HG02588 (cell line): ENCODE measurements at regions not wholly inside any gene's neighbourhood (a gene's known extent, or its start where the extent isn't known, plus 50 kb on each side); places are given as distances from the start of the nearest gene placed in this dataset.

Experiments used
- ATAC-seq: cut with Tn5 transposase; IDR thresholded peaks from one replicate; pipeline ENCODE4 v1.9.1; 2021; ENCODE audit warnings: mild to moderate bottlenecking, moderate library complexity; ENCODE audit not compliant: unreplicated experiment

DNA sequence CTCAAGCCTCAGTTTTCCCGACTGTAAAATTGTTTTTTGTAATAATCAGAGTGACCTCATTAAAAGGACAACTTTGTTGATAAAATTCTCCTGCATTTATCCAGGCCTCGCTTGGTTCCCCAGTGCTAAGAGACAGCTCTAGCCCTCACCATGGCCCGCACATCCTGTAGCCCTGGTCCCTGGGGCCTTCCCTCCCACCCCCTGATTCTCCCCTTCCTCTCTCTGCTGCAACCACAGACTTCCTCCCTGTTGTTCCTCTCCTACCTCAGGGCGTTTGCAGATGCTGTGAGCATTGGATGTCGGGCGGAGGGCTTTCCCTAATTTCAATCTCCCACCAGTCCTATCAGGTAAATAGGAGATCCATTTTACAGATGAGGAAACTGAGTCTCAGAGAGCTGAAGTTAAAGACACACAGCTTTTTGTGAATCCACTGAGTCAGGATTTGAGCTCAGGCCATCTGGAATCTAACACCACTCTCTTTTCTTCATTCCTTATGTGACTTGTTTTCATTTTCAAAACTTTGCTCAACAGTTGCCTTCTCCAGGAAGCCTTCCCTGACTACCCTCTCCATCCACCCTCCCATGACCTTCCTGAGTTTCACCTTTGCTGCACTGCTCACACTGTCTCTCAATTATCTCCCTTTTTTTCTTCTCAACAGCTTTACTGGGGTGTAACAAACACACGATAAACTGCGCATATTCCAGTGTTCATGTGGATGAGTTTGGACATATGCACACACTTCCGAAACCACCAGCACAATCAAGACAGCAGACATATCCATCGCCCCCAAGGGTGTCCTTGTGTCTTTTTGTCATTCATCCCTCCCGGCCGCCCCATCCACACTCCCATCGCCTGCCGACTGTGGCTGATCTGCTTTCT, 107.1 kb downstream of the CEBPB start:
- no peak for ATAC-seq

DNA sequence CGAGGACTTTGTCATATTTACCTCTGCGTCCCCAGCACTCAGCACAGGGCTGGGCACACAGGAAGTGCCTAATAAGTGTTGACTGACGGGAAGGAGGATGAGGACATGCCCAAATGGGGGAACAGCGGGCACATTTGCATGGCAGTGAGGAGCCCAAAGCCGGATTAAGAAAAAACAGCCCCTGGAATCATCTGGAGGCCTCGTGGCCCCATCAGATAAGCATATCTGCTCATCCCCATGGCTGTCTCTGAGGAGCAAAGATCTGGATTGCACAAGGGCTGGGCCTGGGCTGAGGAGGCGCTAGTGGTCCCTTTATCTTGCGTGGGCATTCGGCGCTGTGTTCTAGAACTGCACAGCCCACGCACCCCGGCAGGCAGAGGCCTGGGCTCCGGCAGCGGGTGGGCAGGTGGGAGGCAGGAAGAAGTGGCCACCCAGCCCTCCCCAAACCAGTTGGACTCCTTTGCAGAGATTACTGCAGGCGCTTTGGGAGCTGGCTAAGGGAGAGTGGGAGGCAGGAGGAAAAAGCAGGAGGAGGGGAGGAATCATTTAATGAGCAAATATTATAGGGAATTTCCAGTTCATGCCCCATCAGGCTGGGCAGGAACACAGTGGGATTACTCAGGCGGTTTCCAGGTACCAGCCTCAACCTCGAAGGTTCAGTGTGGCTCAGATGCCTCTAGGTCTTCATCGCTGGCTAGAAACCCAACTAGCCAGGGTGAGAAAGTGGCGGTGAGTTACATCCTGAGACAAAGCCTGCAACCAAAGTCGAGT, 108.1 kb downstream of the CEBPB start:
- no peak for ATAC-seq

- no peak for ATAC-seq
These were observed 108.6 kb downstream of the CEBPB start for GRCh38 chr20:50299325-50299629.

DNA sequence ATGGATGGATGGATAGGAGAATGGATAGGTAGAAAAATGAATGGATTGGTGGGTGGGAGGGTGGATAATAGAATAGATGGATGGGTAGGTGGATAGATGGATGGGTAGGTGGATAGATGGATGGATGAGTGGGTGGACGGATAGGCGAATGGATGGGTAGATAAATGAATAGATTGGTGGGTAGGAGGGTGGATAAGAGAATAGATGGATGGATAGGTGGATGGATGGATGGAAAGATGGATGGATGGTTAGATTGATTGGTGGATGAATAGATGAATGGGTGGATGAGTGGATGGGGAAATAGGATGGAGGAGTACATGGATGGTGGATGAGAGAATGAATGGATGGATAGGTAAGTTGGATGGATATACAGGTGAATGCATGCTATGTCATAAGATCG, 110.5 kb downstream of the CEBPB start:
- ATAC-seq = no peak

DNA sequence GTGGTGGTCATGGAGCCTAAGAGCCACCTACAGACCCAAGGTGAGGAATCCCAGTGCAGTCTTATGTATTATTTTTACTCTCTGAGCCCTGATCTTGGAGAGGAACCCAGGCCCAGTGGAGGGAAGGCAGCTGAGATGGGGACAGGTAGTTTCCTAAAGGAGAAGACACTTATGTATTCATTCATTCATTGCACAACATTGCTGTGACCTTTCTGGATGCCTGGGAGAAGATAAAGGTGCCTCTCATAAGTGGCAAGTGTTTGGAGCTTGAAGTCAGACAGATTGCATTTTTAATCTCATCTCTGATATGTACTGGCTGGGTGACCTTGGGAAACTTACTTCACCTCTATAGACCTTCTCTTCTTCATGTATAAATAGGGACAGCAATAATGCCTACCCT, 111.1 kb downstream of the CEBPB start:
- no peak for ATAC-seq

DNA sequence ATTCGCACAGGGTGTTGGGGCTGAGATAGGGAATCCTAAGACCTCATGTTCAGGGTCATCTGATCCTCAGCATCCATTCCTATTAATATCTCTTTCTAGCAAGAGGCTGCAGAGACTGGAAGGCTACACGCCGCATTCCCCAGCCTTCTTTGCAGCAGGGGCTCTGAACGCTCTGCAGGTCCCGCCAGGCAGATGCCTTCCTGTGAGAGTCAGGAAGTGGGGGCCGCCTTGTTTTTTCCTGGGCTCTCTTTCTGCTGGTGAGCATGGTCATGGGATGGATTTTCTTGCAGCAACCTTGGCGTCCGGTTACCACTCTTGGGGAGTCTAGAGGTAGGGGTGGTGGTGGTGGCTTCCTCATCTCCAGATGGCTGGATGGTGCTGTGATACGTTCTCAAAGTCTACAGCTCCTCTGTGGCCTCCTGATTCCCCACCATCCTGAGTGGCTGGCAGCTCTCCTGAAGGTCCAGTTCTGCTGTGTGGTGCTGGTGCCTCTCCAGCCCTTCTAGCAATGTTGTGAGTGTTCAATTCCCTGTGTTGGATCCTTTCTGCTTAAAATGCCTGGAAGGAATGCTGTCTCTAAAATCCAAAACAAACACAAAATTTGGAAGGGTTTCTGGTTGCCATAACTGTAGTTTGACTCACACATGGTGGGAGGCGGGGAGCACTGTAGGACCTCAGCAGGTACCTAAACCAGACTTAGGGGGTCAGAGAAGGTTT, 111.9 kb downstream of the CEBPB start:
- no peak for ATAC-seq

GRCh38 chr20:50303573-50304500, 113.2 kb downstream of the CEBPB start:
- no peak for ATAC-seq

GRCh38 chr20:50304501-50304856, 113.8 kb downstream of the CEBPB start:
- no peak for ATAC-seq

GRCh38 chr20:50304923-50305635, 114.4 kb downstream of the CEBPB start:
- no peak for ATAC-seq

DNA sequence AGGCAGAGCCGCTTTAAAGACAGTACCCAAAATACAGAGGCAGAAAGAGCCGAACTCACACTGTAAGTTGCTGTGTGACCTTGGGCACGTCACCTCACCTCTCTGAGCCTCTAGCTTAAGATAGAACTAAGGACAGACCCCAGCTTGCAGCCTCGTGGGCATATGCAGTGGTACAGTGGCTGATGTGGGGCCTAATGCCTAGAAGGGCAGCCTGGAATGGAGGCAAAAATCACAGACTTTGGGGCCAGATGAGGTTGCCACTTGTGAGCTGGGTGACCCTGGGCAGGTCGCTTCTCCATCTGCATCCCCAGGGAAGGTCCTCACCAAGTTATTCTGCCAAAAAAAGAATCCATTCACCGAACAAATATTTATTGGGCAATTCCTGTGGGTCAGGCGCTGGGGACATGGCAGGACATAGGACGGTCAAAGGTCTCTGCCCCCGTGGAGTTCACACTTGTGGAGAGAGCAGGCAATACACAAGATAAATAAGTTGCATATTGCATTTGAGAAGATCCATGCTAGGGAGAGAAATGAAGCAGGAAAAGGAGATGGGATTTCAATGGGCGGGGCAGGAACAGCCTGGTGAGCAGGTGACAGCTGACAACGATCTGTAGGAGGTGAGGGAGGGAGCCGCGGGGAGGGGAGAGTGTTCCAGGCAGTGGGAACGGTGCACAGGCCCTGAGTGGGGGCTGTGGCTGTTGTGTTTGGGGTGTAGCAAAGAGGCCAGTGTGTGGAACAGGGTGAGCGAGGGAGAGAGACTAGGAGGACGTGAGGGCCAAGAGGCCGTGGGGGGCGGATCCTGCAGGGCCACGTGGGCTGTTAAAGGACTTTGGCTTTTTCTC, 115.2 kb downstream of the CEBPB start:
- no peak for ATAC-seq

GRCh38 chr20:50306478-50307423, 116.1 kb downstream of the CEBPB start:
- no peak for ATAC-seq

DNA sequence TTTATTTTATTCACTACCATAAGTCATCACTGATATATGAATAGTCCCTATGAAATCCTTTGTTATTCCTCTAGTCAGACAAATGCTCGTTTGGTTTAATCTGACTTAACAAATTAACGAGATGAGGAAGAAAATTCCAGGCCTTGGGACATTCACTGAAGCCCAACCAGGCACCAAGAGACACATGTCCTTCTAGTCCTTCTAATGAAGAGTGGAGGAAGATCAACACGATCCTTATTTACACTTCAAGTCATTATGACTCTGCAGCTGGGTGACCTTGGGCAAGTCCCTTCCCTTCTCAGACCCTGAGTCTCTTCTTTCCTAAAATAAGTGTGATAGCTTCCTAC, 117.5 kb downstream of the CEBPB start:
- no peak for ATAC-seq

DNA sequence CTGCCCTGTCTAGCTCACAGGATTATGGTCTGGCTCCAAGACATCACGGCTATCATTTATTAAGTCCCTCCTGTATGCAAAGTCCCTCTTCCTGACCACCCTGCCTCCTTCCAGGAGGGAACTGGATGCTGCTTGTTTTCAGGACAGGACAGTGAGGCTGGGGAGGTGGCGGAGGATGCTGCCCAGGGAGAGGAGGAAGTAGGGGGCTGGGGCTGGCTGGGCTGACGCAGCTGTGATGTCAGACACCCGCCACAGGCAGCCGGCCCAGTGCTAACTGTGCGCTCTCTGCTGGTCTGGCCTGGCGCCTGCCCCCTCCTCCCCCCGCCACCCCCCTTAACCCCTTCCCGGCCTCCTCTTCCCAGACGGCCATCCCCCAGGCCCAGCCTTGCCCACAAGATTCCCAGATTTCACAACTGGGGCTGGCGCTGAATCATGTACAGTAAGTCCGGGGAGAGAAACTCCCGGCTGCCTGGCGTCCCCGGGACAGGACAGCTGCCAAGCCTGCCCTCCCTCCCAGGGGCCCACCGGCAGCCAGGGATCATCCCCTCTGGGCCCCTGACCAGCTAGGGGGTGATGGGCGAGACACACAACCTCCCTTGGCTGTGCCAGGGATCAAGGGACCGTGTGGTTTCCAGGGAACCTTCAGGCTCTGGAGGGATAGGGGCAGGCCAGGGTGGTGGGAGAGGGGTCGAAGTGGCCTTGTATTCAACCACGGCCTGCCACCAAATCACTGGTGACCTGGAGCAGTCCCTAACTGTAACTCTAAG, 118.1 kb downstream of the CEBPB start:
- no peak for ATAC-seq

- no peak for ATAC-seq
These were observed 118.7 kb downstream of the CEBPB start for GRCh38 chr20:50309280-50309763.

DNA sequence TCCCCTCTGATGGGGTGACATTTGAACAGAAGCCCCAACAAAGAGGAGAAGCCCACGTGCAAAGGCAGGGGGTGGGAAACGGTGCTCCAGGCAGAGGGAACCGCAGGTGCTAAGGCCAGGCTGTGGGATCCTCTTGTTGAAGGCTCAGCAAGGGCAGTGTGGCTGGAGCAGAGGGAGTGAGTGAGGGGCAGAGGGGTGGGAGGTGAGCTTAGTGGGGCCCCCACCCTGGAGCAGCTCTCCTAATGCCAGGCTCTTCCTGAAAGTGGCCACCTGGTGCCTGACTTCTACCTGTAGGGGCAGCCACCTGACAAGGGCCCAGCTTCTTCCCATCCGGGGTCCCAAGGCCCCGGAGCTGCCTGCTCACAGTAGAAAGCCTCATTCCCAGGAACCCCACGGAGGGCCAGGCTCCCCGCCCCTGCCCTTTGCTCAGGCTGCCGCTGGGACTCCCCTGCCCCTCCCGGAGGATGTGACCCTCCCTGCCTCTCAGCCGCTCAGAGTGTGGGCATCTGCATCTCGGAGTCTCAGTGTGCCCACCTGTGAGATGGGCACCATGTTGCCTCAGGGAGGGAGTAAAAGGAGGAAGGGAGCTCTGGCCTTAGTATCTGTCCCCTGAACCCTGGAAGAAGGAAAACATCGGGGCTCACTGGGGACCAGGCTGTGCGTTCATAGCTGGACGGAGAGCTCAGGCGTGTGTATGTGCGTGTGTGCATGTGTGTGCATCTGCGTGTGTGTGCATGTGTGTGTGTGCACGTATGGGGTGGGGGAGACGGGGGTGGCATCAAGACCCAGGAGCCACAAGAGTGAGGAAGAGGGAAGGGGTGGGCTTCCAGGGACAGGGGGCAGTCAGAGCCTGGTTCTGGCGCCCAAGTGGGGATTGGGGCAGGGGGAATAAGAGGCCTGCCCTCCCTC, 119.4 kb downstream of the CEBPB start:
- no peak for ATAC-seq

DNA sequence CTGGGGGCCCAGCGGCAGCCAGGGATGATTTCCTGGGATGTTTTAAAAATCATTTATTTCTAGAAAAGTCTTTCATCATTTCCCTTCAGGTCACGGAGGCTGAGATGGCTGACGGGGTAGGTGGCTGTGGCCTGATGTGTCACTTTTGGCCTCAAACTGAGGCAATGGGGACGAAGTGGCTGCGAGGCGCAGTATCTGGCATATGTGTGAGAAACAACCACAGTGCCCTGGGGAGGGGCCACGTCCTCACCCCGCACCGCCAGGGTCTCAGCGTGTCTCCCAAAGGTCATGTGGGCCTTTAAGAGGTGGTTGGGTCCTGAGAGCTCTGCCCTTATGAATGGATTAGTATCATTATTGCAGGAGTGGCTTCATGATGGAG, 120.0 kb downstream of the CEBPB start:
- ATAC-seq = no peak
